ENCODE measurements at regions not wholly inside any gene's neighbourhood (a gene's known extent, or its start where the extent isn't known, plus 50 kb on each side); places are given as distances from the start of the nearest gene placed in this dataset.

DNA sequence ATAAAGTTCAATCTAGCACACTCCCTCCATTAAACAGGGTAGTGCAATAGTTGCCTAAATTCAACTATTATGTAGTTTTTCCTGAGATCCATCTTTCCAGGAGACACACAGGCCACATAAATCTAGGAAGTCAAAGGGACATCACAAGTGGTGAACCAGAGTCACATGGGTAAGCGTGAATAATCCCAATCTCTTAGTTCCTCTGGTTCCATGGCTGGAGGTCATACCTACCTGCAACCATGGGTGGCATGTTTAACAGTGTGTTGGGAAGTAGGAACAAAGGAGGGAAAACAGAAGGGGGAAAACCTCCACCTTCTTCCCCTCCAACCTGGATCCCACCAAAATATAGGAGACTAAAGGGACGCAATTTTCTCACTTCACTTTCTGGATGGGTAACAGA lies 2651.6 kb downstream of the ARAP2 start:
- ChIA-PET POLR2A (no interaction called here), CTCF (no interaction called here)
- DNase-seq (ENCODE audit: extremely low spot score) = no peak
- TF ChIP-seq, protein P1, sequence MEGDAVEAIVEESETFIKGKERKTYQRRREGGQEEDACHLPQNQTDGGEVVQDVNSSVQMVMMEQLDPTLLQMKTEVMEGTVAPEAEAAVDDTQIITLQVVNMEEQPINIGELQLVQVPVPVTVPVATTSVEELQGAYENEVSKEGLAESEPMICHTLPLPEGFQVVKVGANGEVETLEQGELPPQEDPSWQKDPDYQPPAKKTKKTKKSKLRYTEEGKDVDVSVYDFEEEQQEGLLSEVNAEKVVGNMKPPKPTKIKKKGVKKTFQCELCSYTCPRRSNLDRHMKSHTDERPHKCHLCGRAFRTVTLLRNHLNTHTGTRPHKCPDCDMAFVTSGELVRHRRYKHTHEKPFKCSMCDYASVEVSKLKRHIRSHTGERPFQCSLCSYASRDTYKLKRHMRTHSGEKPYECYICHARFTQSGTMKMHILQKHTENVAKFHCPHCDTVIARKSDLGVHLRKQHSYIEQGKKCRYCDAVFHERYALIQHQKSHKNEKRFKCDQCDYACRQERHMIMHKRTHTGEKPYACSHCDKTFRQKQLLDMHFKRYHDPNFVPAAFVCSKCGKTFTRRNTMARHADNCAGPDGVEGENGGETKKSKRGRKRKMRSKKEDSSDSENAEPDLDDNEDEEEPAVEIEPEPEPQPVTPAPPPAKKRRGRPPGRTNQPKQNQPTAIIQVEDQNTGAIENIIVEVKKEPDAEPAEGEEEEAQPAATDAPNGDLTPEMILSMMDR (IDR thresholded peaks at IDR 0.05; ENCODE audit: control extremely low read depth, extremely low read depth, low read depth, missing control alignments) = no peak

DNA sequence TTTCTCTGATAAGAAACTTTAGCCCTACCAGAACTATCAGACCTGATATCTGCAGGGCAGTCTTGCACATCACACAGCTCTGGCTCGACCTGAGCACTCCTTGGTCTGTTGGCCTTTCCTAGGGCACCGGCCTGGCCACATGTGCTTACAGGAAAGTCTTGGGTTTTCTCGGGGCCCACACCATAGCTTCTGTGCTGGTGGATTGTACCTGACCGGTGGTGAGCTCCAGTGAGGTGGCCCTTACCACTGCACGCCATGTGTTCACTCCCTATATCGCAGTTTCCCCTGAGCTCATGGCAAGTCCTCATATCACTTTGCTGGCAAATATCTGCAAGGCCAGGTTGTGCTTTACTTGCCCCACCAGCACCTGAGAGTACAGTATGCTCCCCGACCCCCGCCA lies 2637.4 kb downstream of the ARAP2 start:
- TF ChIP-seq, protein P1 (IDR thresholded peaks at IDR 0.05; ENCODE audit: control extremely low read depth, extremely low read depth, low read depth, missing control alignments) = no peak
- ChIA-PET CTCF (no interaction called here), POLR2A (no interaction called here)
- no peak for DNase-seq (ENCODE audit: extremely low spot score)

DNA sequence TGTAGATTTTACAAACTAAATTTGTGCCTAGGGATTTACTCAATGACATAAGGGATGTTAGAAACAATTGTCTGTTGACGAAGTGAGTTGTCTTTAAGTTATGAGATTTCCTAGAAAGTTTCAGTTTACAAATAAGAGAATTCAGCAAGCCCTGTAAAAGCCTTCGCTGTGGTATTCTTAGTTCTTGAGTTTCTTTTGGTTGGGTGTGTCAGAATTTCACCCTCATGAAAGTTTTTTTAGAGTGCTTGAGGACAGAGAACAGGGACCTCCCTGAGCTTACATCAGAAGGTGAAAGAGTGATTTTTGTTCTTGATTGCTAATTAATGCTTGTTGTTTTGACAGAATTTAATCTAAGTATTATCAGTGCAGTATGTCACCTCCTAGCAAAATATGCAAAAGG lies 2628.2 kb downstream of the ARAP2 start:
- TF ChIP-seq, protein P1 (IDR thresholded peaks at IDR 0.05; ENCODE audit: control extremely low read depth, extremely low read depth, low read depth, missing control alignments) = no peak
- POLR2A ChIA-PET = no interaction called here
- DNase-seq (ENCODE audit: extremely low spot score) = no peak
- CTCF ChIA-PET = no interaction called here

DNA sequence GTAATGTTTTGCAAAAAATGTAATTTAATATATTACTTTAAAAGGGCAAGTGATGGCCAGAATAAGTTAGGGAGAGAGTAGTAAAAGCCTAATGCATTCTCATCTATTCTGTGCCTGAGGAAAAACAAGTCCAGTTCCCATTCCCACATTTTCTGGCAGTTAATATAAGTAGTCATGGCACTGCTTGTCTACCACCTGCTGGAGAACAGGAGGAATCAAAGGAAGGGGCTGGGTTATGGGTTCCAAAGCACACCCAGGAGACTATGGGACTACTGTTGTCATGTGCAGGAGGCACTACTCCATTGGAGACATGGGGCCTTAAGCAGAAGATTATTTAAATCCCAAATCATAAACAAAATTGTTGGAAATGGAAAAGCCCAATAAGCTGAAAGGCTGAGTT lies 2618.6 kb downstream of the ARAP2 start:
- TF ChIP-seq, protein P1 (IDR thresholded peaks at IDR 0.05; ENCODE audit: control extremely low read depth, extremely low read depth, low read depth, missing control alignments) = no peak
- no peak for DNase-seq (ENCODE audit: extremely low spot score)
- ChIA-PET POLR2A (no interaction called here), CTCF (no interaction called here)

DNA sequence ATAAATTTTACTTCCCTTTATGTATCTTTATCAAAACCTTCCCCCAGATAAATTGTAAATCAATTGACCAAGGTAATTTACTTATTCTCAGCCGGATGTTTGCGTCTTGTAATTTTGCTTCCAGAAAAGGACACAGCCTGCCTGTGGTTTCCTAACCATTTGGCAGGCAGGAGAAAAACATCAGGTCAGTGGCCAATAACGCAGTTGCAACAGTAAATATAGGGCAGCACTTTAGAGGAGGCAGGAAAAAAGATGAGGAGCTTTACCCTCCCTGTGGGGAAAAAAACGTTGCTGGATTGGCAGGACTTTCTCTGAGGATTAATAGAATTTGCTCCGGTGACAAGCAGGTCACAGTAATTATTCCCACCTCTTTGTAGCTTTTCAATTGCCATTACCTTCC lies 2618.1 kb downstream of the ARAP2 start:
- ChIA-PET CTCF (no interaction called here), POLR2A (no interaction called here)
- DNase-seq (ENCODE audit: extremely low spot score) = no peak
- TF ChIP-seq, protein P1 (IDR thresholded peaks at IDR 0.05; ENCODE audit: control extremely low read depth, extremely low read depth, low read depth, missing control alignments) = no peak

DNA sequence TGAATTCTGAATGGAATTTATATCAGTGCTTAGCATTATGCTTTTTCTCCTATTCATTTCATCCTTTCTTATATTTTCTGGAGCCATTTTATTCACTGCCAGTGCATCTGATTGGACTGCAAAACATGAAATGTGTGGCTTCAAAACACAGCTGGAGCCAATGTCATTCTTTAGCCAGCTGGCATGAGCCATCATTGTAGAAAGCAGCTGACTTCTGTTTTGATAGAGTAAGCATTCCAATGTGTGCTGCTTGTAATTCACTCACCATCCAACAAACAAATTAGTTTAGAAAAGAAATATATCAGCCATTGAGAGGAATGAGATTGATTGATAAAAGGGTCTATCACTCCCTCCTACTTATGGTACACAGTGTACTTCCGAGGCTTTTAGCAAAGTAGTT lies 2616.0 kb downstream of the ARAP2 start:
- DNase-seq (ENCODE audit: extremely low spot score) = no peak
- POLR2A ChIA-PET = no interaction called here
- CTCF ChIA-PET = no interaction called here
- TF ChIP-seq, protein P1 (IDR thresholded peaks at IDR 0.05; ENCODE audit: control extremely low read depth, extremely low read depth, low read depth, missing control alignments) = no peak

DNA sequence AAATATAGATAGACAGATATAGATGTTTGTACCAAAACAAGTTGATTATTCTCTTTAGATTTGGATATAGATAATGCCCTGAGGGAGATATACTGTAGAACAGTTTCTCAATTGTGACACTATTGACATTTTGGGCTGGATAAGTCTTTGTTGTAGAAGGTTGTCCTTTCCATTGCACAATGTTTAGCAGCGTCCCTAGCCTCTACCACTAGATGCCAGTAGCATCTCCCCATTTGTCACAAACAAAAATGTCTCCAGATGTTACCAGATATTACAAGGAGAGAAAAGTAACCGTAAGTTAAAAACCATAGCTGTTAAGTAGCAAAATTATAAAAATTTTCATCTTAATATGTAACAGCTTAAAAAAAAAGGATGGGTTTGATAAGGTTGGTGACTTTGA lies 2595.3 kb downstream of the ARAP2 start:
- POLR2A ChIA-PET = no interaction called here
- DNase-seq (ENCODE audit: extremely low spot score) = no peak
- TF ChIP-seq, protein P1 (IDR thresholded peaks at IDR 0.05; ENCODE audit: control extremely low read depth, extremely low read depth, low read depth, missing control alignments) = no peak
- CTCF ChIA-PET = interaction anchor here (1.6 to 1.7 kb wide), 2 partner anchors 10 to 14 kb away, joined by 3 to 5 read pairs; no protein-coding TSS in a partner anchor
